ENCODE measurements at regions not wholly inside any gene's neighbourhood (a gene's known extent, or its start where the extent isn't known, plus 50 kb on each side); places are given as distances from the start of the nearest gene placed in this dataset.

DNA sequence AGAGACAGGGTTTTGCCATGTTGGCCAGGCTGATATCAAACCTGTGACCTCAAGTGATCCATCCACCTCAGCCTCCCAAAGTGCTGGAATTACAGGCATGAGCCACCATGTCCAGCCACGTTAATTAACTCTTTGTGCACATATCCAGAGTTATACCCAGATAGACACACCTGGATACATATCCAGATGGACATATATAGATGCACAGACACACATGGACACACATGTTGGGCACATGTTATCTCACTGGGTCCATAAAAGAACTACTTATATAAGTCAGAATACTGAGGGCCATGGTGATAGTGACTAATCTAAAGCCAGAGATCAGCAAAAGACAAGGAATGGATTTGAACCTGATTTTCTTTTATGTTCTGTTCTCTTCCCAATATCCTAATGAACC is 158.6 kb downstream of the IRS1 start:
- H3K27me3 Mint-ChIP-seq (ENCODE audit: unreplicated experiment) = no peaks in the 10 kb centered on the region
- H3K36me3 Mint-ChIP-seq (ENCODE audit: unreplicated experiment) = no peaks in the 10 kb centered on the region
- TF ChIP-seq, protein P1, sequence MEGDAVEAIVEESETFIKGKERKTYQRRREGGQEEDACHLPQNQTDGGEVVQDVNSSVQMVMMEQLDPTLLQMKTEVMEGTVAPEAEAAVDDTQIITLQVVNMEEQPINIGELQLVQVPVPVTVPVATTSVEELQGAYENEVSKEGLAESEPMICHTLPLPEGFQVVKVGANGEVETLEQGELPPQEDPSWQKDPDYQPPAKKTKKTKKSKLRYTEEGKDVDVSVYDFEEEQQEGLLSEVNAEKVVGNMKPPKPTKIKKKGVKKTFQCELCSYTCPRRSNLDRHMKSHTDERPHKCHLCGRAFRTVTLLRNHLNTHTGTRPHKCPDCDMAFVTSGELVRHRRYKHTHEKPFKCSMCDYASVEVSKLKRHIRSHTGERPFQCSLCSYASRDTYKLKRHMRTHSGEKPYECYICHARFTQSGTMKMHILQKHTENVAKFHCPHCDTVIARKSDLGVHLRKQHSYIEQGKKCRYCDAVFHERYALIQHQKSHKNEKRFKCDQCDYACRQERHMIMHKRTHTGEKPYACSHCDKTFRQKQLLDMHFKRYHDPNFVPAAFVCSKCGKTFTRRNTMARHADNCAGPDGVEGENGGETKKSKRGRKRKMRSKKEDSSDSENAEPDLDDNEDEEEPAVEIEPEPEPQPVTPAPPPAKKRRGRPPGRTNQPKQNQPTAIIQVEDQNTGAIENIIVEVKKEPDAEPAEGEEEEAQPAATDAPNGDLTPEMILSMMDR (IDR thresholded peaks at IDR 0.05) = no peak
- H3K4me3 Mint-ChIP-seq (ENCODE audit: unreplicated experiment) = no peak overlapping the region
- peaks cover 13% of the 10 kb centered on the region for H3K9me3 Mint-ChIP-seq (ENCODE audit: unreplicated experiment)
- peaks cover 8% of the 10 kb centered on the region for H3K4me1 Mint-ChIP-seq (ENCODE audit: unreplicated experiment)
- no peak for DNase-seq (ENCODE audit: extremely low spot score, unreplicated experiment)
- no peak overlapping the region for H3K27ac Mint-ChIP-seq (ENCODE audit: unreplicated experiment)

DNA sequence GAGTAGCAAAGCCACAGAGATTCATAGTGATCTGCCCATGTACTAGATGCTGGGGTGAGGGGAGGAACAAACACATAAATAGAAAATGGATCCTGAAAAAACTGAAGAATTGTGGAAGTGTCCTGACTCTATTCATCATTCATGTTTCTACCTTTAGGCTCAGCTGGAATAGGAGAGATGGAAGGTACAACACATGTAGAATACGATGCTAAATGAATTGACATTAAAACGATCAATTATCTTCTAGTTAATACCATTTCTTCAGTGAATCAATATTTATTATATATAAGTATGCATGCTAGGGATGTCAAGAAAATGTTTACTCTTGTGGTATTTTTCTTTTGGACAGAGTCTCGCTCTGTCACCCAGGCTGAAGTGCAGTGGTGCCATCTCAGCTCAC is 159.1 kb downstream of the IRS1 start:
- H3K9me3 Mint-ChIP-seq (ENCODE audit: unreplicated experiment) = peaks cover 13% of the 10 kb centered on the region
- H3K27ac Mint-ChIP-seq (ENCODE audit: unreplicated experiment) = no peak overlapping the region
- peaks cover 8% of the 10 kb centered on the region for H3K4me1 Mint-ChIP-seq (ENCODE audit: unreplicated experiment)
- TF ChIP-seq, protein P1 (IDR thresholded peaks at IDR 0.05) = no peak
- no peak overlapping the region for H3K4me3 Mint-ChIP-seq (ENCODE audit: unreplicated experiment)
- H3K36me3 Mint-ChIP-seq (ENCODE audit: unreplicated experiment) = no peaks in the 10 kb centered on the region
- DNase-seq (ENCODE audit: extremely low spot score, unreplicated experiment) = no peak
- no peaks in the 10 kb centered on the region for H3K27me3 Mint-ChIP-seq (ENCODE audit: unreplicated experiment)

DNA sequence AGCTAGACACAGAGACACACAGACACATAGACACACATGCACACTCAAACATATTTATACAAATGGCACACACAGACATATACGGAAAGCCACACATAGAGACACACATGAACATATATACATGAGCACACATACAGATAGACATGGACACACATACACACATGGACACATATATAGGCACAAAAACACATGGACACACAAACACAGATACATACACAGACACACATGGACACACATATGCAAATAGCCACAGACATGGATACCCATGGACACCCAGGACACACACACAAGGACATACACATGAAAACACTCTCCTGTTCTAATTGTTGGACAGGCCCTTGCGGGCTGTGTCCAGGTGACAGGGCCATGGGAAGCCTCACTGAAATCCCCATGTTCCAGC is 160.1 kb downstream of the IRS1 start:
- H3K9me3 Mint-ChIP-seq (ENCODE audit: unreplicated experiment) = peaks cover 13% of the 10 kb centered on the region
- no peak for DNase-seq (ENCODE audit: extremely low spot score, unreplicated experiment)
- TF ChIP-seq, protein P1 (IDR thresholded peaks at IDR 0.05) = no peak
- no peak overlapping the region for H3K4me3 Mint-ChIP-seq (ENCODE audit: unreplicated experiment)
- no peaks in the 10 kb centered on the region for H3K27me3 Mint-ChIP-seq (ENCODE audit: unreplicated experiment)
- no peak overlapping the region for H3K27ac Mint-ChIP-seq (ENCODE audit: unreplicated experiment)
- no peaks in the 10 kb centered on the region for H3K36me3 Mint-ChIP-seq (ENCODE audit: unreplicated experiment)
- H3K4me1 Mint-ChIP-seq (ENCODE audit: unreplicated experiment) = peaks cover 6% of the 10 kb centered on the region

DNA sequence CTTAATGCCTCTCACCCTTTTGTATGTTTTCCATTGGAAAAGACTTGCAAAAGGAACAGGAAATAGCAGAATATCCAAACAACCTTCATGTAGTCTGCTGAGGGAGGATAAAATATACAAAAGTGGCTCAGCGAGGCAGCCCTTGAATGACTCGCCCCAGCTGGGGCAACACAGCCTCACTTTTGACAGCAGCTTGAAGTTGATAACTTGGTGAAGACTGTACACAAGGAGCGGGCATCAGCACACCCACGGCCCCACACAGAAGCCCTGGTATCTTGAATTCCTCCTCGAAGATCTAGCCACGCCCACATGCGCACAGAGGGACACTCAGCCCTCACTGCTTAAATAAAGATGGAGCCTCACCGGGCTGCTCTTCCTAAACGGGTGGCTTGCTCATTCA is 161.0 kb downstream of the IRS1 start:
- no peak for DNase-seq (ENCODE audit: extremely low spot score, unreplicated experiment)
- Mint-ChIP-seq H3K36me3 (ENCODE audit: unreplicated experiment) (no peaks in the 10 kb centered on the region), H3K27me3 (ENCODE audit: unreplicated experiment) (no peaks in the 10 kb centered on the region), H3K4me1 (ENCODE audit: unreplicated experiment) (peaks cover 5% of the 10 kb centered on the region), H3K9me3 (ENCODE audit: unreplicated experiment) (peaks cover 13% of the 10 kb centered on the region), H3K27ac (ENCODE audit: unreplicated experiment) (no peak overlapping the region), H3K4me3 (ENCODE audit: unreplicated experiment) (no peak overlapping the region)
- TF ChIP-seq, protein P1 (IDR thresholded peaks at IDR 0.05) = no peak

DNA sequence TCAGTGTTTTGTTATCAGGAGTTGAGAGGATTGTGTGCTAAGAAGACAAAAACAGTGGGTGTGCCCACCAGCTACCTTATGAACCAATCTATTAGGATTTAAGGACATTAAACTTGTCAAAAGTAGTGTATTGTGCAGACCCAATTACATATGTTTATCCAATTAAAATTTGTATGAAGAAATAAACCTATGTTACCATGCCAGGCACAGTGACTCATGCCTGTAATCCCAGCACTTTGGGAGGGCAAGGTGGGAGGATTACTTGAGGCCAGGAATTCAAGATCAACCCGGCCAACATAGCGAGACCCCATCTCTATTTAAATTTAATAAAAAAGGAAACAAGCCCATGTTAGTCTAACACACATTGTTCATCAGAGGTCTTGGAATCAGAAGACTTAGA is 162.2 kb downstream of the IRS1 start:
- H3K27me3 Mint-ChIP-seq (ENCODE audit: unreplicated experiment) = no peaks in the 10 kb centered on the region
- H3K27ac Mint-ChIP-seq (ENCODE audit: unreplicated experiment) = no peak overlapping the region
- no peak overlapping the region for H3K4me3 Mint-ChIP-seq (ENCODE audit: unreplicated experiment)
- TF ChIP-seq, protein P1 (IDR thresholded peaks at IDR 0.05) = no peak
- H3K4me1 Mint-ChIP-seq (ENCODE audit: unreplicated experiment) = peaks cover 5% of the 10 kb centered on the region
- DNase-seq (ENCODE audit: extremely low spot score, unreplicated experiment) = no peak
- no peaks in the 10 kb centered on the region for H3K36me3 Mint-ChIP-seq (ENCODE audit: unreplicated experiment)
- H3K9me3 Mint-ChIP-seq (ENCODE audit: unreplicated experiment) = peaks cover 13% of the 10 kb centered on the region

Measured in osteocyte (in vitro differentiated cells).